HUES64 (cell line): ENCODE measurements at regions not wholly inside any gene's neighbourhood (a gene's known extent, or its start where the extent isn't known, plus 50 kb on each side); places are given as distances from the start of the nearest gene placed in this dataset.

Source experiments
- H3K27ac ChIP-seq: 2 replicates; pipeline ENCODE4 v1.7.0; 2013; ENCODE audit warnings: low read depth, low read length, inconsistent platforms
- H3K27me3 ChIP-seq: 2 replicates; pipeline ENCODE4 v1.6.1; 2013; ENCODE audit warnings: mild to moderate bottlenecking, low read length; ENCODE audit not compliant: insufficient read depth
- H3K36me3 ChIP-seq: 2 replicates; pipeline ENCODE4 v1.6.1; 2013; ENCODE audit warnings: mild to moderate bottlenecking, low read length; ENCODE audit not compliant: insufficient read depth
- H3K4me1 ChIP-seq: 2 replicates; pipeline ENCODE4 v1.6.1; 2013; ENCODE audit warnings: mild to moderate bottlenecking, low read length, moderate library complexity; ENCODE audit not compliant: insufficient read depth
- H3K4me3 ChIP-seq: 2 replicates; pipeline ENCODE4 v1.5.1; 2013; ENCODE audit warnings: mild to moderate bottlenecking, low read length, moderate library complexity
- H3K9ac ChIP-seq: 2 replicates; pipeline ENCODE4 v1.6.1; 2013; ENCODE audit warnings: mild to moderate bottlenecking, low read depth, low read length
- H3K9me3 ChIP-seq: 2 replicates; pipeline ENCODE4 v1.6.1; 2013; ENCODE audit warnings: low read depth, low read length; ENCODE audit not compliant: insufficient read depth
- WGBS: fragments of 150-250, 120-280 bp; methylation state at CpG from one replicate; pipeline ENCODE4 v1.1.7; 2013; ENCODE audit warnings: missing lambda C conversion rate; 5-methylcytosine and 5-hydroxymethylcytosine counted together

DNA sequence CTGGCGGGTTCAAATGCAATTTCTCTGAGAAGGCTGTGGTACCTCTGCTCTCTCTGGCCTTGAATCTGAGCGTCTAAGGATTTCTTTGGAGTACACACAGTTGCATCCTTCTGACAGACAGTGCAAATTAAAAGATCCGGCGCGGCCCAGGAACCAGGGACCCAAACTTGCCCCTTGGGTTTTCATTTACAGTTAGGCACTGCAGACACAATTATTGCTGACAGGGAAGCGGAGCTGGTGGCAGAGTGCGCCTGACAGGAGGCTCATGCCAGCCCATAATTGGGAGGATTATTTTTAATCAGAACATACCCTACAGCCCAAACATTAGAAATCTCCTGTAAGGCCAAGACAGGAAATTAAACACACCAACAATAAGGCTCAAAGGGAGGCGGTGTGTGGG lies 1023.4 kb upstream of the RBFOX1 start:
- Histone ChIP-seq H3K4me1 (peaks cover 17% of the 10 kb centered on the region), H3K27me3 (no peaks in the 10 kb centered on the region), H3K9ac (no peak overlapping the region), H3K4me3 (no peak overlapping the region), H3K27ac (no peak overlapping the region), H3K9me3 (no peaks in the 10 kb centered on the region), H3K36me3 (no peaks in the 10 kb centered on the region)
- 93% methylated on average over 8 of the region's 8 CpGs for WGBS

- H3K4me1 ChIP-seq = peaks cover 17% of the 10 kb centered on the region
- no peaks in the 10 kb centered on the region for H3K9me3 ChIP-seq
- H3K4me3 ChIP-seq = no peak overlapping the region
- H3K27me3 ChIP-seq = no peaks in the 10 kb centered on the region
- H3K27ac ChIP-seq = no peak overlapping the region
- WGBS = 82% methylated on average over 2 of the region's 2 CpGs
- no peaks in the 10 kb centered on the region for H3K36me3 ChIP-seq
- H3K9ac ChIP-seq = no peak overlapping the region
Observed at GRCh38 chr16:6308176-6308575, 1024.5 kb upstream of the RBFOX1 start.

DNA sequence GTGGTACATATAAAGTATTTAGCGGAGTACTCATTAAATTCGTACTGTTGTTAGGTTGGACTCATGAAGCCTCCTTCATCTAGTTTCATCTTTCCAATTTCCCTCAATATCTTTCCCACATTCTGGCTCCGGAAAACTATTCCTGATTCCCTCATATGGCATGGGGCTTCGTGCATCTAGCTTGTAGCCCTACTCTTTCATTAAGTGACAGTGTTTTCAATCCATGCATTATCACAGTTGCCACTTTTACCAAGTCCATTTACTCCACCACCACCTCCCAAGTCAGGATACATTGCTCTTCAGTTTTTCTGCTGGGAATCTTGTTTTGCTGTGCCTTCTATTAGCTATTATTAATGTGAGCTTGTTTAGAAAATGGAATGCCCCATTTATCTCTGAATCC lies 1032.1 kb upstream of the RBFOX1 start:
- H3K4me1 ChIP-seq = peaks cover 13% of the 10 kb centered on the region; the same call in 1 of the 2 replicates
- no peaks in the 10 kb centered on the region for H3K27me3 ChIP-seq
- no peak overlapping the region for H3K27ac ChIP-seq
- WGBS = 94% methylated on average over 4 of the region's 4 CpGs
- no peak overlapping the region for H3K9ac ChIP-seq
- H3K9me3 ChIP-seq = peaks cover 9% of the 10 kb centered on the region
- no peak overlapping the region for H3K4me3 ChIP-seq
- H3K36me3 ChIP-seq = no peaks in the 10 kb centered on the region

GRCh38 chr16:6297666-6298410 lies 1034.8 kb upstream of the RBFOX1 start:
- 75% methylated on average over 8 of the region's 8 CpGs for WGBS
- H3K4me3 ChIP-seq = no peak overlapping the region
- H3K27ac ChIP-seq = peak overlapping the region; percentile 78; the same call in 1 of the 2 replicates

DNA sequence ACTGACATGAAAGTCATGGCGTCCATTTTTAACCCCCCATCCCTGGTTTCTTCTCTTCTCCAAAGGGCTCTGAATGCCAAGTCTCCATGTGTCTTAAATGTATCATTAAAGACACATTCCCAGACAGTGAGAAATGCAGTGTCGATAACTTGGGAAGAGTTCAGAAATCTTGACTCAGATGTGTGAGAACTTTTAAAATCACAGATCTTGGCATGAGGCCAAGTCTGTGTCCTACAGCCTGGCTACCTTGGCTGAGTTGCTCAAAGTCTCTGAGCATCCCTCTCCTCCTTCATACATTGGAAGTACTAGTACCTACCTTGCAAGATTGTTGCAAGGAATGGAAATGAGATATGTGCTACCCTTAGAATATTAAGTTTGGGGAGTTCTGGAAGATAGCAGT lies 1046.5 kb upstream of the RBFOX1 start:
- H3K4me3 ChIP-seq = no peak overlapping the region
- no peaks in the 10 kb centered on the region for H3K9me3 ChIP-seq
- 89% methylated on average over 2 of the region's 2 CpGs for WGBS
- H3K4me1 ChIP-seq = peaks cover 35% of the 10 kb centered on the region
- H3K36me3 ChIP-seq = no peaks in the 10 kb centered on the region
- H3K27ac ChIP-seq = no peak overlapping the region
- no peak overlapping the region for H3K9ac ChIP-seq
- no peaks in the 10 kb centered on the region for H3K27me3 ChIP-seq

More at GRCh38 chr16:6297666-6298410, 1034.8 kb upstream of the RBFOX1 start:
- Histone ChIP-seq H3K4me1 (peaks cover 13% of the 10 kb centered on the region; the same call in 1 of the 2 replicates), H3K9me3 (peaks cover 9% of the 10 kb centered on the region), H3K27me3 (no peaks in the 10 kb centered on the region), H3K9ac (no peak overlapping the region), H3K36me3 (no peaks in the 10 kb centered on the region)

- Histone ChIP-seq H3K4me1 (peaks cover 43% of the 10 kb centered on the region), H3K27ac (peak overlapping the region; percentile 1; the same call in 1 of the 2 replicates), H3K9me3 (no peaks in the 10 kb centered on the region), H3K36me3 (no peaks in the 10 kb centered on the region), H3K27me3 (no peaks in the 10 kb centered on the region), H3K4me3 (no peak overlapping the region), H3K9ac (no peak overlapping the region)
- 58% methylated on average over 7 of the region's 7 CpGs for WGBS
Observed at GRCh38 chr16:6284731-6285130, 1047.9 kb upstream of the RBFOX1 start.

- no peak overlapping the region for H3K27ac ChIP-seq
- H3K36me3 ChIP-seq = no peaks in the 10 kb centered on the region
- 93% methylated on average over 1 of the region's 1 CpG for WGBS
- H3K27me3 ChIP-seq = no peaks in the 10 kb centered on the region
- no peak overlapping the region for H3K9ac ChIP-seq
- no peak overlapping the region for H3K4me3 ChIP-seq
- H3K9me3 ChIP-seq = no peaks in the 10 kb centered on the region
- H3K4me1 ChIP-seq = peaks cover 64% of the 10 kb centered on the region
Observed at GRCh38 chr16:6281994-6282393, 1050.7 kb upstream of the RBFOX1 start.

GRCh38 chr16:6281274-6281673 lies 1051.4 kb upstream of the RBFOX1 start:
- H3K36me3 ChIP-seq = no peaks in the 10 kb centered on the region
- H3K9me3 ChIP-seq = no peaks in the 10 kb centered on the region
- no peak overlapping the region for H3K4me3 ChIP-seq
- H3K27me3 ChIP-seq = no peaks in the 10 kb centered on the region
- no peak overlapping the region for H3K9ac ChIP-seq
- 88% methylated on average over 8 of the region's 8 CpGs for WGBS
- peaks cover 61% of the 10 kb centered on the region for H3K4me1 ChIP-seq
- no peak overlapping the region for H3K27ac ChIP-seq

- Histone ChIP-seq H3K9me3 (no peaks in the 10 kb centered on the region), H3K9ac (no peak overlapping the region), H3K4me3 (no peak overlapping the region), H3K4me1 (peaks cover 49% of the 10 kb centered on the region), H3K27ac (no peak overlapping the region), H3K27me3 (no peaks in the 10 kb centered on the region), H3K36me3 (no peaks in the 10 kb centered on the region)
- WGBS = 93% methylated on average over 6 of the region's 6 CpGs
Observed at GRCh38 chr16:6280055-6280454, 1052.6 kb upstream of the RBFOX1 start.

DNA sequence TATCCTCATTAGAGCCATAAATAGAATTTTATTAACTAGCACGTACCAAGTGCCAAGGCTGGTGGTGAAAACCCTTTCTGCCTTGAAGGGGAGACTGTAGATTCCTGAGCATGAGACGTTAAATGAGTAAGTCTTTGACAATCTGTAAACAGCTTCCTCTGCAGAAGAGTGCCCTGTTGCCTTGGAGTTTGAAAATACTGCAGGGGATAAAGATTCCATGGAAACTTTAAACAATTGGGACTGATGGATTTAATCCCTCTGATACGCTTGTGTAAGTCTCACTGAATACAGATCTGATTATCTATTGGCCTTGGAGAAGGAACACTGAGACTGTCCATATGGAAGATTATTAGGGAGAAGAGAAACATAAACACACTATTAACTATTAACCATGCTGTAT lies 1053.4 kb upstream of the RBFOX1 start:
- Histone ChIP-seq H3K27me3 (no peaks in the 10 kb centered on the region), H3K36me3 (no peaks in the 10 kb centered on the region), H3K9me3 (no peaks in the 10 kb centered on the region), H3K27ac (no peak overlapping the region), H3K4me3 (no peak overlapping the region), H3K9ac (no peak overlapping the region), H3K4me1 (peaks cover 42% of the 10 kb centered on the region)
- WGBS = 72% methylated on average over 3 of the region's 3 CpGs

DNA sequence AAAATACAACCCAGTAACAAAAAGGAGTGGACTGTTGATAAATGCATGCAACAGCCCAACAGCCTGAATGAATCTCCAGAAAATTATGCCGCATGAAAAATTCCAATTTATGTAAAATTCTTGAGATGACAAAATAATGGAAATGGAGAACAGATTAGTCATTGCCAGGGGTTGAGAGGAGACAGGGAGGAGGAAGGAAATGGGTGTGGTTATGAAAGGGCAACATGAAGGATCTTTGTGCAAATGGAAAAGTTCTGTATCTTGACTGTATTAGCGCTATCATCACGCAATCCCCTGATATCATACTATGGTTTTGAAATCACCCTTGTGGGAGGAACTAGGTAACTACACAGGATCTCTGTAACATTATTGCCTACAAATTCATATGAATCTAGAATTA lies 1058.3 kb upstream of the RBFOX1 start:
- H3K9me3 ChIP-seq = no peaks in the 10 kb centered on the region
- H3K27me3 ChIP-seq = no peaks in the 10 kb centered on the region
- H3K9ac ChIP-seq = no peak overlapping the region
- H3K4me3 ChIP-seq = no peak overlapping the region
- H3K4me1 ChIP-seq = peaks cover 27% of the 10 kb centered on the region
- 97% methylated on average over 3 of the region's 3 CpGs for WGBS
- H3K36me3 ChIP-seq = no peaks in the 10 kb centered on the region
- no peak overlapping the region for H3K27ac ChIP-seq

- no peaks in the 10 kb centered on the region for H3K36me3 ChIP-seq
- no peaks in the 10 kb centered on the region for H3K9me3 ChIP-seq
Observed at GRCh38 chr16:6267682-6268081, 1065.0 kb upstream of the RBFOX1 start.

More at GRCh38 chr16:6267682-6268081, 1065.0 kb upstream of the RBFOX1 start:
- peaks cover 21% of the 10 kb centered on the region for H3K4me1 ChIP-seq
- 83% methylated on average over 3 of the region's 3 CpGs for WGBS
- no peaks in the 10 kb centered on the region for H3K27me3 ChIP-seq
- no peak overlapping the region for H3K4me3 ChIP-seq
- no peak overlapping the region for H3K9ac ChIP-seq
- H3K27ac ChIP-seq = no peak overlapping the region
